ENCODE measurements at regions not wholly inside any gene's neighbourhood (a gene's known extent, or its start where the extent isn't known, plus 50 kb on each side); places are given as distances from the start of the nearest gene placed in this dataset.

DNA sequence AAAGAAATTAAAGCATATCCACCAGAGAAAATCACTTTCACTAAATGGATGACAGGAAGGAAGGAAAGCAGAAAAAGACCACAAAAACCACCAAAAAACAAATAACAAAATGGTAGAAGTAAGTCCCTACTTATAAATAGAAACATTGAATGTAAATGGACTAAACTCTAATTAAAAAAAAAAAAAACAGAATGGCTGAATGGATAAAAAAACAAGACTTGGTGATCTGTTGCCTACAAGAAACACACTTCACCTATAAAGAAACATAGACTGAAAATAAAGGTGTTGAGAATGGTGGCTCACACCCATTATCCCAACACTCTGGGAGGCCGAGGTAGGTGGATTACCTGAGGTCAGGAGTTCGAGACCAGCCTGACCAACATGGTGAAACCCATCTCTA is 122.9 kb downstream of the HMHB1 start:
- ChIA-PET POLR2A (no interaction called here), CTCF (no interaction called here)
- no peaks in the 10 kb centered on the region; the same call in 1 of the 2 replicates for H3K27me3 ChIP-seq (replicated peaks; ENCODE audit: control insufficient read depth, insufficient read depth, low read length)
- DNase-seq: no peak
- no peak overlapping the region for H3K4me3 ChIP-seq (ENCODE audit: low read depth, low read length)
- TF ChIP-seq, protein P1, sequence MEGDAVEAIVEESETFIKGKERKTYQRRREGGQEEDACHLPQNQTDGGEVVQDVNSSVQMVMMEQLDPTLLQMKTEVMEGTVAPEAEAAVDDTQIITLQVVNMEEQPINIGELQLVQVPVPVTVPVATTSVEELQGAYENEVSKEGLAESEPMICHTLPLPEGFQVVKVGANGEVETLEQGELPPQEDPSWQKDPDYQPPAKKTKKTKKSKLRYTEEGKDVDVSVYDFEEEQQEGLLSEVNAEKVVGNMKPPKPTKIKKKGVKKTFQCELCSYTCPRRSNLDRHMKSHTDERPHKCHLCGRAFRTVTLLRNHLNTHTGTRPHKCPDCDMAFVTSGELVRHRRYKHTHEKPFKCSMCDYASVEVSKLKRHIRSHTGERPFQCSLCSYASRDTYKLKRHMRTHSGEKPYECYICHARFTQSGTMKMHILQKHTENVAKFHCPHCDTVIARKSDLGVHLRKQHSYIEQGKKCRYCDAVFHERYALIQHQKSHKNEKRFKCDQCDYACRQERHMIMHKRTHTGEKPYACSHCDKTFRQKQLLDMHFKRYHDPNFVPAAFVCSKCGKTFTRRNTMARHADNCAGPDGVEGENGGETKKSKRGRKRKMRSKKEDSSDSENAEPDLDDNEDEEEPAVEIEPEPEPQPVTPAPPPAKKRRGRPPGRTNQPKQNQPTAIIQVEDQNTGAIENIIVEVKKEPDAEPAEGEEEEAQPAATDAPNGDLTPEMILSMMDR (IDR thresholded peaks at IDR 0.05; ENCODE audit: insufficient read depth in 1 of 2, low read depth in 1 of 2, low read length in 1 of 2, severe bottlenecking in 1 of 2, unreplicated experiment in 1 of 2): no peak
- no TSS peak for BruUV-seq (replicated peaks)
- H3K9me3 ChIP-seq: no peaks in the 10 kb centered on the region
- intact Hi-C loops (cut with micrococcal nuclease; ENCODE audit: unreplicated experiment): no loop called here
- peaks cover 16% of the 10 kb centered on the region for H3K27me3 Mint-ChIP-seq (ENCODE audit: insufficient read depth, unreplicated experiment)
- no peaks in the 10 kb centered on the region for H3K4me1 ChIP-seq
- no peaks in the 10 kb centered on the region for H3K36me3 Mint-ChIP-seq (ENCODE audit: insufficient read depth, unreplicated experiment)
- no peak overlapping the region for H3K4me3 Mint-ChIP-seq (ENCODE audit: unreplicated experiment)
- peaks cover 7% of the 10 kb centered on the region for H3K4me1 Mint-ChIP-seq (ENCODE audit: low read depth, unreplicated experiment)
- no peak overlapping the region for H3K27ac Mint-ChIP-seq (ENCODE audit: unreplicated experiment)
- no peaks in the 10 kb centered on the region for H3K36me3 ChIP-seq (ENCODE audit: control insufficient read depth, insufficient read depth, low read length)
- peaks cover 18% of the 10 kb centered on the region for H3K9me3 Mint-ChIP-seq (ENCODE audit: unreplicated experiment)

DNA sequence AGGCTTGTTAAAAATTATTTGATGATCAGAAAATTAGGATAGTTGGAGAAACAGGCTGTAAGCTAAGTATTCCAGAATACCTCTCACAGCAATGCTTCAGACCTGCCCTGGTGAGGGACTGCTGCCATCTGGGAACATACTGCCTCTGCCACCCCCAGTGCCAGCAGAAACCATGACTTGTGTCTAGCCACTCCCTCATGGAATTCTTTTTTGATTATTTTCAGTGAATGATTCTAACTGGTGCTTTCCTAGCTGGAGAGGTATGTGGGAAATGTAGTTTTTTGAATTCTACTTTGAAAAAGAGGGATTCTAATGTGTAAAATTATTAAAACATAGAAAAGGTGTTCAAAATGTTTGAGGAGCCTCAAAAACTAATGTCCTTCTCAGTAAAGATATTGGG is 126.3 kb downstream of the HMHB1 start:
- Histone ChIP-seq H3K9me3 (no peaks in the 10 kb centered on the region; the same call in 1 of the 2 replicates), H3K27me3 (replicated peaks; ENCODE audit: control insufficient read depth, insufficient read depth, low read length) (no peaks in the 10 kb centered on the region), H3K36me3 (ENCODE audit: control insufficient read depth, insufficient read depth, low read length) (no peaks in the 10 kb centered on the region), H3K4me1 (no peaks in the 10 kb centered on the region), H3K4me3 (ENCODE audit: low read depth, low read length) (no peak overlapping the region)
- Mint-ChIP-seq H3K4me3 (ENCODE audit: unreplicated experiment) (no peak overlapping the region), H3K4me1 (ENCODE audit: low read depth, unreplicated experiment) (peaks cover 7% of the 10 kb centered on the region), H3K27ac (ENCODE audit: unreplicated experiment) (no peak overlapping the region), H3K9me3 (ENCODE audit: unreplicated experiment) (peaks cover 33% of the 10 kb centered on the region), H3K27me3 (ENCODE audit: insufficient read depth, unreplicated experiment) (peaks cover 16% of the 10 kb centered on the region), H3K36me3 (ENCODE audit: insufficient read depth, unreplicated experiment) (no peaks in the 10 kb centered on the region)
- DNase-seq: no peak
- intact Hi-C loops (cut with micrococcal nuclease; ENCODE audit: unreplicated experiment): no loop called here
- ChIA-PET CTCF (no interaction called here), POLR2A (no interaction called here)
- no TSS peak for BruUV-seq (replicated peaks)
- TF ChIP-seq, protein P1 (IDR thresholded peaks at IDR 0.05; ENCODE audit: insufficient read depth in 1 of 2, low read depth in 1 of 2, low read length in 1 of 2, severe bottlenecking in 1 of 2, unreplicated experiment in 1 of 2): no peak

DNA sequence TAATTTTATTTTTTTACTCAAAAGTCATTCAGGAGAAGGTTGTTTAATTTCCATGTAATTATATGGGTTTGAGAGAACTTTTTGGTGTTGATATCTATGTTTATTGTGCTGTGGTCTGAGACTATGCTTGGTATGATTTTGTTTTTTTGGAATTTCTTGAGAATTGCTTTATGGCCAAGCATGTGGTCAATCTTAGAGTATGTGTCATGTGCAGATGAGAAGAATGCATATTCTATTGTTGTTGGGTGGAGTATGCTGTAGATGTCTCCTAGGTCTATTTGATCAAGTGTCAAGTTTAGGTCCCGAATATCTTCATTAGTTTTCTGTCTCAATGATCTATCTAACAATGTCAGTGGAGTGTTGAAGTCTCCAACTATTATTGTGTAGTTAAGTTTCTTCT is 134.9 kb downstream of the HMHB1 start:
- ChIA-PET POLR2A (no interaction called here), CTCF (no interaction called here)
- DNase-seq: no peak
- Mint-ChIP-seq H3K4me1 (ENCODE audit: low read depth, unreplicated experiment) (no peaks in the 10 kb centered on the region), H3K27me3 (ENCODE audit: insufficient read depth, unreplicated experiment) (peaks cover 21% of the 10 kb centered on the region), H3K36me3 (ENCODE audit: insufficient read depth, unreplicated experiment) (no peaks in the 10 kb centered on the region), H3K27ac (ENCODE audit: unreplicated experiment) (no peak overlapping the region), H3K4me3 (ENCODE audit: unreplicated experiment) (no peak overlapping the region), H3K9me3 (ENCODE audit: unreplicated experiment) (peaks cover 13% of the 10 kb centered on the region)
- H3K4me3 ChIP-seq (ENCODE audit: low read depth, low read length): no peak overlapping the region
- no TSS peak for BruUV-seq (replicated peaks)
- intact Hi-C loops (cut with micrococcal nuclease; ENCODE audit: unreplicated experiment): no loop called here
- no peaks in the 10 kb centered on the region for H3K4me1 ChIP-seq
- no peaks in the 10 kb centered on the region for H3K27me3 ChIP-seq (replicated peaks; ENCODE audit: control insufficient read depth, insufficient read depth, low read length)
- TF ChIP-seq, protein P1 (IDR thresholded peaks at IDR 0.05; ENCODE audit: insufficient read depth in 1 of 2, low read depth in 1 of 2, low read length in 1 of 2, severe bottlenecking in 1 of 2, unreplicated experiment in 1 of 2): no peak
- no peaks in the 10 kb centered on the region for H3K36me3 ChIP-seq (ENCODE audit: control insufficient read depth, insufficient read depth, low read length)
- no peaks in the 10 kb centered on the region; the same call in none of the 2 replicates for H3K9me3 ChIP-seq

Data from Caco-2 (cell line).